ENCODE measurements at regions not wholly inside any gene's neighbourhood (a gene's known extent, or its start where the extent isn't known, plus 50 kb on each side); places are given as distances from the start of the nearest gene placed in this dataset.
A peak's percentile ranks its signal among the peaks of the same experiment; 100 is the strongest.

GRCh38 chr18:44503854-44504253 is 176.8 kb upstream of the SETBP1 start:
- H3K36me3 Mint-ChIP-seq (ENCODE audit: low read depth): no peaks in the 10 kb centered on the region
- CTCF ChIA-PET: no interaction called here
- no peak overlapping the region for H3K4me3 Mint-ChIP-seq
- no peaks in the 10 kb centered on the region for H3K4me1 Mint-ChIP-seq (ENCODE audit: low read depth)
- DNase-seq: no peak
- H3K27me3 Mint-ChIP-seq (ENCODE audit: low read depth): no peaks in the 10 kb centered on the region
- no peak overlapping the region for H3K27ac Mint-ChIP-seq
- intact Hi-C loops (cut with micrococcal nuclease): no loop called here
- no peaks in the 10 kb centered on the region for H3K9me3 Mint-ChIP-seq

- Mint-ChIP-seq H3K4me1 (ENCODE audit: low read depth) (no peaks in the 10 kb centered on the region), H3K36me3 (ENCODE audit: low read depth) (no peaks in the 10 kb centered on the region), H3K27me3 (ENCODE audit: low read depth) (no peaks in the 10 kb centered on the region), H3K27ac (no peak overlapping the region), H3K4me3 (no peak overlapping the region), H3K9me3 (no peaks in the 10 kb centered on the region)
- intact Hi-C loops (cut with micrococcal nuclease): no loop called here
- peak; percentile 4 for DNase-seq
- CTCF ChIA-PET: no interaction called here
Observed at GRCh38 chr18:44507729-44508325, 172.9 kb upstream of the SETBP1 start.

- no peak overlapping the region for H3K27ac Mint-ChIP-seq
- H3K27me3 Mint-ChIP-seq (ENCODE audit: low read depth): no peaks in the 10 kb centered on the region
- no peaks in the 10 kb centered on the region for H3K36me3 Mint-ChIP-seq (ENCODE audit: low read depth)
- no peaks in the 10 kb centered on the region for H3K9me3 Mint-ChIP-seq
- intact Hi-C loops (cut with micrococcal nuclease): no loop called here
- no peak for DNase-seq
- CTCF ChIA-PET: no interaction called here
- no peaks in the 10 kb centered on the region for H3K4me1 Mint-ChIP-seq (ENCODE audit: low read depth)
- H3K4me3 Mint-ChIP-seq: no peak overlapping the region
Observed at GRCh38 chr18:44508474-44508873, 172.2 kb upstream of the SETBP1 start.

GRCh38 chr18:44509048-44509447 is 171.6 kb upstream of the SETBP1 start:
- Mint-ChIP-seq H3K9me3 (no peaks in the 10 kb centered on the region), H3K4me3 (no peak overlapping the region), H3K27ac (no peak overlapping the region), H3K27me3 (ENCODE audit: low read depth) (no peaks in the 10 kb centered on the region), H3K36me3 (ENCODE audit: low read depth) (no peaks in the 10 kb centered on the region), H3K4me1 (ENCODE audit: low read depth) (no peaks in the 10 kb centered on the region)
- CTCF ChIA-PET: no interaction called here
- DNase-seq: no peak
- intact Hi-C loops (cut with micrococcal nuclease): no loop called here

- intact Hi-C loops (cut with micrococcal nuclease): no loop called here
- Mint-ChIP-seq H3K27me3 (ENCODE audit: low read depth) (no peaks in the 10 kb centered on the region), H3K27ac (no peak overlapping the region), H3K36me3 (ENCODE audit: low read depth) (no peaks in the 10 kb centered on the region), H3K9me3 (no peaks in the 10 kb centered on the region), H3K4me3 (no peak overlapping the region), H3K4me1 (ENCODE audit: low read depth) (no peaks in the 10 kb centered on the region)
- DNase-seq: no peak
- CTCF ChIA-PET: interaction anchor here (0.7 kb wide), 1 partner anchor 702 kb away, joined by 3 read pairs; no protein-coding TSS in a partner anchor
Observed at GRCh38 chr18:44510390-44510789, 170.3 kb upstream of the SETBP1 start.

GRCh38 chr18:44513233-44513632 is 167.5 kb upstream of the SETBP1 start:
- intact Hi-C loops (cut with micrococcal nuclease): no loop called here
- no peak for DNase-seq
- no peak overlapping the region for H3K4me3 Mint-ChIP-seq
- H3K9me3 Mint-ChIP-seq: no peaks in the 10 kb centered on the region
- H3K27ac Mint-ChIP-seq: no peak overlapping the region
- H3K27me3 Mint-ChIP-seq (ENCODE audit: low read depth): no peaks in the 10 kb centered on the region
- H3K36me3 Mint-ChIP-seq (ENCODE audit: low read depth): no peaks in the 10 kb centered on the region
- H3K4me1 Mint-ChIP-seq (ENCODE audit: low read depth): no peaks in the 10 kb centered on the region
- CTCF ChIA-PET: no interaction called here

GRCh38 chr18:44514106-44514505 is 166.6 kb upstream of the SETBP1 start:
- H3K27ac Mint-ChIP-seq: no peak overlapping the region
- no peaks in the 10 kb centered on the region for H3K9me3 Mint-ChIP-seq
- no peak for DNase-seq
- no peaks in the 10 kb centered on the region for H3K4me1 Mint-ChIP-seq (ENCODE audit: low read depth)
- no peak overlapping the region for H3K4me3 Mint-ChIP-seq
- CTCF ChIA-PET: no interaction called here
- no peaks in the 10 kb centered on the region for H3K36me3 Mint-ChIP-seq (ENCODE audit: low read depth)
- intact Hi-C loops (cut with micrococcal nuclease): no loop called here
- no peaks in the 10 kb centered on the region for H3K27me3 Mint-ChIP-seq (ENCODE audit: low read depth)

- CTCF ChIA-PET: interaction anchor here (0.9 kb wide), 1 partner anchor 698 kb away, joined by 3 read pairs; no protein-coding TSS in a partner anchor
- Mint-ChIP-seq H3K27me3 (ENCODE audit: low read depth) (no peaks in the 10 kb centered on the region), H3K4me3 (no peak overlapping the region), H3K9me3 (no peaks in the 10 kb centered on the region), H3K27ac (no peak overlapping the region), H3K4me1 (ENCODE audit: low read depth) (no peaks in the 10 kb centered on the region), H3K36me3 (ENCODE audit: low read depth) (no peaks in the 10 kb centered on the region)
- intact Hi-C loops (cut with micrococcal nuclease): no loop called here
- DNase-seq: no peak
Observed at GRCh38 chr18:44514766-44515165, 165.9 kb upstream of the SETBP1 start.

- H3K27ac Mint-ChIP-seq: no peak overlapping the region
- DNase-seq: no peak
- H3K27me3 Mint-ChIP-seq (ENCODE audit: low read depth): no peaks in the 10 kb centered on the region
- no peaks in the 10 kb centered on the region for H3K36me3 Mint-ChIP-seq (ENCODE audit: low read depth)
- H3K9me3 Mint-ChIP-seq: no peaks in the 10 kb centered on the region
- no peaks in the 10 kb centered on the region for H3K4me1 Mint-ChIP-seq (ENCODE audit: low read depth)
- CTCF ChIA-PET: interaction anchor here (0.6 kb wide), 1 partner anchor 35 kb away, joined by 5 read pairs; no protein-coding TSS in a partner anchor
- intact Hi-C loops (cut with micrococcal nuclease): no loop called here
- no peak overlapping the region for H3K4me3 Mint-ChIP-seq
Observed at GRCh38 chr18:44516450-44516849, 164.2 kb upstream of the SETBP1 start.

- no peaks in the 10 kb centered on the region for H3K4me1 Mint-ChIP-seq (ENCODE audit: low read depth)
- no peaks in the 10 kb centered on the region for H3K9me3 Mint-ChIP-seq
- H3K27ac Mint-ChIP-seq: no peak overlapping the region
- no peaks in the 10 kb centered on the region for H3K36me3 Mint-ChIP-seq (ENCODE audit: low read depth)
- H3K4me3 Mint-ChIP-seq: no peak overlapping the region
- intact Hi-C loops (cut with micrococcal nuclease): no loop called here
- H3K27me3 Mint-ChIP-seq (ENCODE audit: low read depth): no peaks in the 10 kb centered on the region
- CTCF ChIA-PET: interaction anchor here (0.6 kb wide), 1 partner anchor 34 kb away, joined by 5 read pairs; no protein-coding TSS in a partner anchor
- no peak for DNase-seq
Observed at GRCh38 chr18:44517136-44517535, 163.6 kb upstream of the SETBP1 start.

GRCh38 chr18:44518091-44518615 is 162.5 kb upstream of the SETBP1 start:
- intact Hi-C loops (cut with micrococcal nuclease): no loop called here
- Mint-ChIP-seq H3K27ac (no peak overlapping the region), H3K9me3 (no peaks in the 10 kb centered on the region), H3K4me3 (no peak overlapping the region), H3K36me3 (ENCODE audit: low read depth) (no peaks in the 10 kb centered on the region), H3K4me1 (ENCODE audit: low read depth) (no peaks in the 10 kb centered on the region), H3K27me3 (ENCODE audit: low read depth) (no peaks in the 10 kb centered on the region)
- no peak for DNase-seq
- CTCF ChIA-PET: no interaction called here

GRCh38 chr18:44518666-44519065 is 162.0 kb upstream of the SETBP1 start:
- no peak for DNase-seq
- no peak overlapping the region for H3K27ac Mint-ChIP-seq
- H3K36me3 Mint-ChIP-seq (ENCODE audit: low read depth): no peaks in the 10 kb centered on the region
- CTCF ChIA-PET: no interaction called here
- H3K4me1 Mint-ChIP-seq (ENCODE audit: low read depth): no peaks in the 10 kb centered on the region
- no peaks in the 10 kb centered on the region for H3K27me3 Mint-ChIP-seq (ENCODE audit: low read depth)
- intact Hi-C loops (cut with micrococcal nuclease): no loop called here
- H3K4me3 Mint-ChIP-seq: no peak overlapping the region
- no peaks in the 10 kb centered on the region for H3K9me3 Mint-ChIP-seq

- CTCF ChIA-PET: interaction anchor here (0.6 kb wide), 1 partner anchor 77 kb away, joined by 3 read pairs; no protein-coding TSS in a partner anchor
- no peaks in the 10 kb centered on the region for H3K36me3 Mint-ChIP-seq (ENCODE audit: low read depth)
- H3K9me3 Mint-ChIP-seq: no peaks in the 10 kb centered on the region
- no peak overlapping the region for H3K4me3 Mint-ChIP-seq
- no peak for DNase-seq
- no peaks in the 10 kb centered on the region for H3K27me3 Mint-ChIP-seq (ENCODE audit: low read depth)
- intact Hi-C loops (cut with micrococcal nuclease): no loop called here
- no peak overlapping the region for H3K27ac Mint-ChIP-seq
- no peaks in the 10 kb centered on the region for H3K4me1 Mint-ChIP-seq (ENCODE audit: low read depth)
Observed at GRCh38 chr18:44520981-44521667, 159.6 kb upstream of the SETBP1 start.
